ENCODE measurements at regions not wholly inside any gene's neighbourhood (a gene's known extent, or its start where the extent isn't known, plus 50 kb on each side); places are given as distances from the start of the nearest gene placed in this dataset.

- DNase-seq (ENCODE audit: low read depth, low spot score) (no peak), FAIRE-seq (no peak), ATAC-seq (no peak)
- no peaks in the 10 kb centered on the region for H4K20me1 ChIP-seq (ENCODE audit: control insufficient read depth, insufficient read depth)
- H3K9me3 ChIP-seq (replicated peaks; ENCODE audit: control insufficient read depth, insufficient read depth, low read length), result no peaks in the 10 kb centered on the region; the same call in 1 of the 3 replicates
- no peak overlapping the region for H3K4me2 ChIP-seq (ENCODE audit: control insufficient read depth, insufficient read depth)
- BruUV-seq (replicated peaks), result no TSS peak
- TF ChIP-seq CREB1 (IDR thresholded peaks at IDR 0.05; ENCODE audit: low read depth), result no peak
- no peak for TF ChIP-seq TCF12 (IDR thresholded peaks at IDR 0.05; ENCODE audit: low read depth, low read length)
- POLR2A ChIA-PET, result no interaction called here
- no peaks in the 10 kb centered on the region; a peak in 1 of 4 replicates for H3K27me3 ChIP-seq (replicated peaks in 1 of 2; ENCODE audit: control insufficient read depth in 2 of 2, insufficient read depth in 2 of 2, low read length in 1 of 2)
- in situ Hi-C loops (cut with MboI), result no loop called here
- H2AFZ ChIP-seq (ENCODE audit: control insufficient read depth, low read depth, low read length), result no peak overlapping the region
- RAD21 ChIA-PET (ENCODE audit: unreplicated experiment), result no interaction called here
- intact Hi-C loops (cut with micrococcal nuclease; ENCODE audit: unreplicated experiment), result no loop called here
- CTCF ChIA-PET, result interaction anchor here (1.2 kb wide), 1 partner anchor 220 kb away, joined by 4 read pairs; no protein-coding TSS in a partner anchor
- H3K36me3 ChIP-seq (ENCODE audit: control insufficient read depth in 2 of 2, insufficient read depth in 2 of 2, low read length in 1 of 2), result no peaks in the 10 kb centered on the region
- H3K4me3 ChIP-seq, result no peak overlapping the region
- WGBS (ENCODE audit: insufficient coverage, insufficient replicate concordance, low lambda C conversion rate, missing lambda C conversion rate), result 3% methylated on average over 2 of the region's 2 CpGs
- SMC1A ChIA-PET (ENCODE audit: uncharacterized antibody, unreplicated experiment), result interaction anchor here (0.8 kb wide), 1 partner anchor 12 kb away, joined by 3 read pairs; no protein-coding TSS in a partner anchor
- no peak overlapping the region for H3K27ac ChIP-seq (ENCODE audit: control insufficient read depth, insufficient read depth)
- no peaks in the 10 kb centered on the region for H3K79me2 ChIP-seq (ENCODE audit: control insufficient read depth, insufficient read depth, low read length)
- H3K4me1 ChIP-seq (ENCODE audit: control insufficient read depth, insufficient read depth, low read length), result no peaks in the 10 kb centered on the region
- no peak overlapping the region for H3K9ac ChIP-seq (ENCODE audit: control insufficient read depth, insufficient read depth, low read length)
These were observed 157.4 kb downstream of the CD47 start for GRCh38 chr3:107933450-107933849.

- BruUV-seq (replicated peaks), result no TSS peak
- in situ Hi-C loops (cut with MboI) (no loop called here), intact Hi-C loops (cut with micrococcal nuclease; ENCODE audit: unreplicated experiment) (no loop called here)
- no peak overlapping the region for H3K27ac ChIP-seq (ENCODE audit: control insufficient read depth, insufficient read depth)
- no peak for TF ChIP-seq BCL11A (IDR thresholded peaks at IDR 0.05; ENCODE audit: low read depth, low read length)
- TF ChIP-seq BCLAF1 (IDR thresholded peaks at IDR 0.05), result no peak
- TF ChIP-seq CBX3 (IDR thresholded peaks at IDR 0.05; ENCODE audit: borderline replicate concordance, low read depth), result no peak
- TF ChIP-seq RELB (IDR thresholded peaks at IDR 0.05; ENCODE audit: low read depth), result no peak
- no peak for TF ChIP-seq SKIL (IDR thresholded peaks at IDR 0.05; ENCODE audit: low read depth, poor library complexity, severe bottlenecking)
- no peak for TF ChIP-seq KLF5 (IDR thresholded peaks at IDR 0.05; ENCODE audit: partially characterized antibody)
- no peak for TF ChIP-seq HDAC2 (IDR thresholded peaks at IDR 0.05)
- TF ChIP-seq ASH2L (IDR thresholded peaks at IDR 0.05; ENCODE audit: borderline replicate concordance, low read depth), result no peak
- DNase-seq (ENCODE audit: low read depth, low spot score), result no peak
- no peak for FAIRE-seq
- no peaks in the 10 kb centered on the region for H4K20me1 ChIP-seq (ENCODE audit: control insufficient read depth, insufficient read depth)
- POLR2A ChIA-PET, result no interaction called here
- SMC1A ChIA-PET (ENCODE audit: uncharacterized antibody, unreplicated experiment), result interaction anchor here (1.2 to 2.3 kb wide), 2 partner anchors 25 to 256 kb away, joined by 3 to 7 read pairs; no protein-coding TSS in a partner anchor
- H3K27me3 ChIP-seq (replicated peaks in 1 of 2; ENCODE audit: control insufficient read depth in 2 of 2, insufficient read depth in 2 of 2, low read length in 1 of 2), result peaks cover 0 to 5% of the 10 kb centered on the region in 2 experiments; a peak in 2 of 4 replicates
- no peak for ATAC-seq
- no peaks in the 10 kb centered on the region for H3K79me2 ChIP-seq (ENCODE audit: control insufficient read depth, insufficient read depth, low read length)
- H3K36me3 ChIP-seq (ENCODE audit: control insufficient read depth in 2 of 2, insufficient read depth in 2 of 2, low read length in 1 of 2), result no peaks in the 10 kb centered on the region
- no peak overlapping the region for H3K4me3 ChIP-seq
- no peak overlapping the region for H3K9ac ChIP-seq (ENCODE audit: control insufficient read depth, insufficient read depth, low read length)
- no peaks in the 10 kb centered on the region; the same call in 1 of the 3 replicates for H3K9me3 ChIP-seq (replicated peaks; ENCODE audit: control insufficient read depth, insufficient read depth, low read length)
- H3K4me2 ChIP-seq (ENCODE audit: control insufficient read depth, insufficient read depth), result no peak overlapping the region
- no peak overlapping the region for H2AFZ ChIP-seq (ENCODE audit: control insufficient read depth, low read depth, low read length)
- RAD21 ChIA-PET (ENCODE audit: unreplicated experiment), result no interaction called here
- peaks cover 3% of the 10 kb centered on the region; the same call in 1 of the 2 replicates for H3K4me1 ChIP-seq (ENCODE audit: control insufficient read depth, insufficient read depth, low read length)
- CTCF ChIA-PET, result interaction anchor here (1.2 kb wide), 1 partner anchor 12 kb away, joined by 3 read pairs; no protein-coding TSS in a partner anchor
These were observed 159.5 kb downstream of the CD47 start for GRCh38 chr3:107931326-107931725.

All from GM12878 (cell line).